Gastroesophageal sphincter (tissue), 4 donors: ENCODE measurements at regions not wholly inside any gene's neighbourhood (a gene's known extent, or its start where the extent isn't known, plus 50 kb on each side); places are given as distances from the start of the nearest gene placed in this dataset.

Experiments
- ATAC-seq: fragments of 150-250 bp; one replicate; pipeline ENCODE4 v1.9.1; 2016; ENCODE audit warnings: mild to moderate bottlenecking, moderate library complexity
- H3K27ac ChIP-seq, 4 donors: fragments of 200-600 bp; sonication (generic) in 3 of 4; 1 replicate in 3 of 4; 2 replicates in 1 of 4; pipeline ENCODE4 v1.5.1; 2016 to 2019
- H3K27me3 ChIP-seq: fragments of 200-600 bp; sonication (generic); one replicate; pipeline ENCODE4 v1.5.1; 2019
- H3K36me3 ChIP-seq, 2 donors: fragments of 200-600 bp; sonication (generic); one replicate each; pipeline ENCODE4 v1.5.1; 2019; ENCODE audit warnings: control low read depth in 1 of 2
- H3K4me1 ChIP-seq, 3 donors: fragments of 200-600 bp; sonication (generic); 1 replicate in 2 of 3; 2 replicates in 1 of 3; pipeline ENCODE4 v1.5.1; 2016 to 2019; ENCODE audit warnings: control low read depth in 2 of 3
- H3K4me3 ChIP-seq, 2 donors: fragments of 200-600 bp; sonication (generic); one replicate each; pipeline ENCODE4 v1.5.1; 2019; ENCODE audit warnings: mild to moderate bottlenecking in 1 of 2, moderate library complexity in 1 of 2
- H3K9me3 ChIP-seq, 3 donors: fragments of 200-600 bp; sonication (generic); one replicate each; pipeline ENCODE4 v1.5.1; 2017 to 2019; ENCODE audit warnings: control low read depth in 2 of 3
- EP300 ChIP-seq: sonication (generic); formaldehyde crosslinking; IDR thresholded peaks from one replicate; pipeline ENCODE4 v1.6.1; 2017; ENCODE audit warnings: antibody characterized with exemption, mild to moderate bottlenecking
- POLR2A ChIP-seq, 2 donors: fragments of 450-650 bp; IDR thresholded peaks; one replicate each; pipeline ENCODE4 v1.6.1; 2017; ENCODE audit warnings: antibody characterized with exemption in 2 of 2, mild to moderate bottlenecking in 2 of 2, moderate library complexity in 1 of 2
- POLR2AphosphoS5 ChIP-seq: sonication (generic); formaldehyde crosslinking; IDR thresholded peaks from one replicate; pipeline ENCODE4 v1.6.1; 2017; ENCODE audit warnings: antibody characterized with exemption
- WGBS, 2 donors: methylation state at CpG; one replicate each; pipeline ENCODE4 v1.1.5; 2018; ENCODE audit warnings: low coverage in 1 of 2; 5-methylcytosine and 5-hydroxymethylcytosine counted together
- TF ChIP-seq, protein P1 (sequence below), 4 experiments: fragments of 200-600 bp in 2 of 4; fragments of 450-650 bp in 2 of 4; sonication (generic) in 1 of 4; IDR thresholded peaks; one replicate each; pipeline ENCODE4 v1.5.1; 2017 to 2019; ENCODE audit warnings: antibody characterized with exemption in 4 of 4, mild to moderate bottlenecking in 2 of 4, moderate library complexity in 2 of 4

DNA sequence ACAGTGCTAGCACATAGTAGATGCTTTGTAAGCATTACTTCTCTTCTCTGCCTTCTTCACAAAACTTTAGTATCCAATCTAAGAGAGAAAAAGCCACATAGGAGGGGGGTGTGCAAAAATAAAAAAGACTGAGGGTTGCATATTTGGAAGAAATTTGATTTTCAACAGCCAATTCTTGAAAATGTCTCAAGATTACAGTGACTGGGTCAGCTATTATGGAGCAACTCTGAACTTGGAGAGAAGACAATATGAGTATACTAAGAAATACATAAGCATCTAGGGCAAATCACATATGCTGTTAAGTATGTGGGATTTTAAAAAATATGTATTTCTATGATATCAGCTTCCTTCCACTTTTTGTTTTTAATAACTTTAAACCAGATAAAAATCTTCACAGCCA is 196.6 kb upstream of the GOLIM4 start:
- no peak for ATAC-seq
- H3K36me3 ChIP-seq = no peaks in the 10 kb centered on the region
- TF ChIP-seq, protein P1, sequence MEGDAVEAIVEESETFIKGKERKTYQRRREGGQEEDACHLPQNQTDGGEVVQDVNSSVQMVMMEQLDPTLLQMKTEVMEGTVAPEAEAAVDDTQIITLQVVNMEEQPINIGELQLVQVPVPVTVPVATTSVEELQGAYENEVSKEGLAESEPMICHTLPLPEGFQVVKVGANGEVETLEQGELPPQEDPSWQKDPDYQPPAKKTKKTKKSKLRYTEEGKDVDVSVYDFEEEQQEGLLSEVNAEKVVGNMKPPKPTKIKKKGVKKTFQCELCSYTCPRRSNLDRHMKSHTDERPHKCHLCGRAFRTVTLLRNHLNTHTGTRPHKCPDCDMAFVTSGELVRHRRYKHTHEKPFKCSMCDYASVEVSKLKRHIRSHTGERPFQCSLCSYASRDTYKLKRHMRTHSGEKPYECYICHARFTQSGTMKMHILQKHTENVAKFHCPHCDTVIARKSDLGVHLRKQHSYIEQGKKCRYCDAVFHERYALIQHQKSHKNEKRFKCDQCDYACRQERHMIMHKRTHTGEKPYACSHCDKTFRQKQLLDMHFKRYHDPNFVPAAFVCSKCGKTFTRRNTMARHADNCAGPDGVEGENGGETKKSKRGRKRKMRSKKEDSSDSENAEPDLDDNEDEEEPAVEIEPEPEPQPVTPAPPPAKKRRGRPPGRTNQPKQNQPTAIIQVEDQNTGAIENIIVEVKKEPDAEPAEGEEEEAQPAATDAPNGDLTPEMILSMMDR (IDR thresholded peaks at IDR 0.05) = no peak
- TF ChIP-seq EP300 (no peak), POLR2A (IDR thresholded peaks at IDR 0.05) (no peak), POLR2AphosphoS5 (no peak)
- H3K4me1 ChIP-seq = no peaks in the 10 kb centered on the region
- H3K9me3 ChIP-seq = no peaks in the 10 kb centered on the region
- H3K27ac ChIP-seq = no peak overlapping the region
- H3K4me3 ChIP-seq = no peak overlapping the region
- H3K27me3 ChIP-seq = no peaks in the 10 kb centered on the region

DNA sequence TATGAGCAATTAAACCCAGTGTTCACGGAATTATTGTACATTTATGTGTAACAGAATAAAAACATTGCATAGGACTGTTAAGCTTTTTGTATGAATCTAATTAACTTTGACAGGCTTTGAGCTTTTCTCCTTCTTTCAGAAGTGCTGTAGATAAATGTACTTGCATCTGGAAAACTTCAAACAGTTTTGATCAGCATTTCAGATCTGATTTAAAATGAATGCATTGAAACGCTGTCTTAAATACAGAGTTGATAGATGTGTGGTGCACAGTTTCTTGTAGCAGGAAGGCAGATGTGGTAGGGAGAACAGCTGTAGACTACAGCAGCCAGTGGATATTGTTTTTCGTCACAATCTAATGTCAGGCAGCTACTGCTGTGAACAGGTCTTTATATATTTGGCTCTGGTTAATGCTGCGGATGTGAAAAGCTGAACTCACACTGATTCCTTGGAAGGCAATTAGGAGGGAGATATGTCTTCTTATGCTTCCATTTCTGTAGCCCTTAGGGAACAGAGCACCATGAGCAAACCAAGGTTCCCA is 193.8 kb upstream of the GOLIM4 start:
- no peak for ATAC-seq
- 47 to 68% methylated on average over 3 of the region's 4 CpGs for WGBS, 2 donors
- H3K27ac ChIP-seq = no peak overlapping the region
- no peaks in the 10 kb centered on the region for H3K36me3 ChIP-seq
- H3K4me3 ChIP-seq = no peak overlapping the region
- no peaks in the 10 kb centered on the region for H3K27me3 ChIP-seq
- TF ChIP-seq, protein P1 (IDR thresholded peaks at IDR 0.05) = no peak
- TF ChIP-seq POLR2AphosphoS5 = no peak
- no peak for TF ChIP-seq POLR2A (IDR thresholded peaks at IDR 0.05)
- no peak for TF ChIP-seq EP300
- no peaks in the 10 kb centered on the region for H3K9me3 ChIP-seq
- no peaks in the 10 kb centered on the region for H3K4me1 ChIP-seq

DNA sequence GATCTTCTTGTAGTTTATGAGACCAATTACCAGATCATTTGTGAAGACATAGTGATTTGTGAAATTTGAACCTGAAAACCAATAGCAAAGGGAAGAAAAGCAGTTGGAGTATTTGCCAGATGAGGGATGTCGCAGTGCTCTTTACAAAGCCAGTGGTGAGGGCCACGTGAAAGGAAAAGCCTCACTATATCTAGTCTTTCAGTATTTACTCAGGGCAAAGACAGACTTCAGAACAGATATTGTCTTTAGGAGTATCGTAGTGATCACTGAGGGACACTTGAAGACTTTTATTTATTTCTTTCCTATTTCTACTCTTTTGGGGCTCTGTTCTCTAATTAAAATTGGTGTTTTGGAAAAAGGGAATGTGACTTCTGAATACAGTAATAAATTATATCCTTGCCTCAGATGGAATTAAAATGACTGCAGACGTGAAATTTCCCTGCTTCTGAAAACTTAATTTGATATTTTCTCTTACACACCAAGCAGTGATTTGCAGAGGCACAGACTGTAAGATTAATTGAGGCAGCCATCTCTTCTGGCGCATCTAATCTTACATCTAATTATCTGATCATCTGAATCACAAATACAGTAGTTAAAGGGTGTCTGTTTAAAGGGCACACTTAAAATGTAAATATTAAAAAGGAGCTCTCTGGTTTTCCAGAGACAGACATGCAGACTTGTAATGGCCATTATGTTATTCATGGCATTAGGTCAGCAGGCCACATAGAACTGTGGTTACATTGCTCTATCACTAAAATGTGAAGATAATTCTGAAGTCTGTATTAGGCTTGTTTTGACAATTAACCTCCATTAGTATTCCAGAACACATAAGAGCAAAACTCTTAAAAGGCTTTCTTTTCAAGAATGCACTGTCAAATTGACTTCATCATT is 193.0 kb upstream of the GOLIM4 start:
- 87 to 90% methylated on average over 5 of the region's 5 CpGs for WGBS, 2 donors

DNA sequence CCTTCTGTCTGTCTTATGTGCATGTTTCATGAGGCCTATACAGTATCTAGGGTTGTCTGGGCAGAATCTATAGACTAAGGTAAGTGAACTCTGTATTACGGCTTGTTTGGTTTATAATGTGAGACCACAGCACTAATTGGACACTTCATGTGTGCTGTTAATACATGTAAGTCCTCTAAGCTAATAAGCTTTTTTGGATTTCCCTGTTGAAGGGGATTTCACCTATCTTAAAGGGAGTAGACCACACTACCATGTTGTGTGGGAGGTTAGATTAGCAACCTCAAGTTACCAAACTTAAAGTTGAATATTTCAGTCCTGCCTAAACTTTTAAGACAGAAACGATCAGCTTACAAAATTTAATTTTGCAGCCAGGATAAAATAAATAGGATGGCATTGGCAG is 189.8 kb upstream of the GOLIM4 start:
- Histone ChIP-seq H3K9me3 (no peaks in the 10 kb centered on the region), H3K27ac (no peak overlapping the region), H3K4me3 (no peak overlapping the region), H3K4me1 (no peaks in the 10 kb centered on the region), H3K36me3 (no peaks in the 10 kb centered on the region), H3K27me3 (no peaks in the 10 kb centered on the region)
- no peak for ATAC-seq
- TF ChIP-seq POLR2AphosphoS5 (no peak), POLR2A (IDR thresholded peaks at IDR 0.05) (no peak), EP300 (no peak)
- TF ChIP-seq, protein P1 (IDR thresholded peaks at IDR 0.05) = no peak
- WGBS, 2 donors = 90 to 100% methylated on average over 1 to 2 of the region's 2 CpGs

More for the DNA sequence above, 193.0 kb upstream of the GOLIM4 start:
- no peaks in the 10 kb centered on the region for H3K9me3 ChIP-seq
- TF ChIP-seq POLR2AphosphoS5 (no peak), POLR2A (IDR thresholded peaks at IDR 0.05) (no peak)
- H3K4me1 ChIP-seq = no peaks in the 10 kb centered on the region
- H3K4me3 ChIP-seq = no peak overlapping the region
- ATAC-seq = no peak
- no peaks in the 10 kb centered on the region for H3K27me3 ChIP-seq
- H3K27ac ChIP-seq = no peak overlapping the region
- no peaks in the 10 kb centered on the region for H3K36me3 ChIP-seq

DNA sequence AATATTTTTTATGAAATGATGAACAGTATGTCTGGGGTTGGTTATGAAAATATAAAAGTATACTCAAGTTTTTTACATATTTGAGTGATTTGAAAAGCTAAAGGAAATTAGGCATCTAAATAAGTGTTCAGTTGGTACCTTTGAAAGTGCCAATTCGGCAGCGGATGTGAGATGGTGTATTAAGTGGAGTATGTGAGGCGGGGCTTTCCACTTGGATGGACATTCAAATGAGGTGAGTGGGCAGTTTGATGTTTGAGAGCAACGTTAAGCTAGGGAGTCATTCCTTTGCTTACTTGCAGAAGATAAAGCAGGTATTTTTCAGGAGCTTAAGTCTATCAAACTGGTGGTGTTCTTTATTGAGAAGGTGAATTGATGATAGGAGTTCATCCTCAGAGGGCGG is 189.0 kb upstream of the GOLIM4 start:
- H3K9me3 ChIP-seq = no peaks in the 10 kb centered on the region
- no peak overlapping the region for H3K27ac ChIP-seq
- no peak for TF ChIP-seq POLR2AphosphoS5
- no peak for TF ChIP-seq EP300
- TF ChIP-seq, protein P1 (IDR thresholded peaks at IDR 0.05) = no peak
- TF ChIP-seq POLR2A (IDR thresholded peaks at IDR 0.05) = no peak
- ATAC-seq = no peak
- no peaks in the 10 kb centered on the region for H3K36me3 ChIP-seq
- no peak overlapping the region for H3K4me3 ChIP-seq
- no peaks in the 10 kb centered on the region for H3K27me3 ChIP-seq
- H3K4me1 ChIP-seq = no peaks in the 10 kb centered on the region
- WGBS, 2 donors = 94 to 95% methylated on average over 5 of the region's 5 CpGs
